ENCODE measurements at regions not wholly inside any gene's neighbourhood (a gene's known extent, or its start where the extent isn't known, plus 50 kb on each side); places are given as distances from the start of the nearest gene placed in this dataset.

DNA sequence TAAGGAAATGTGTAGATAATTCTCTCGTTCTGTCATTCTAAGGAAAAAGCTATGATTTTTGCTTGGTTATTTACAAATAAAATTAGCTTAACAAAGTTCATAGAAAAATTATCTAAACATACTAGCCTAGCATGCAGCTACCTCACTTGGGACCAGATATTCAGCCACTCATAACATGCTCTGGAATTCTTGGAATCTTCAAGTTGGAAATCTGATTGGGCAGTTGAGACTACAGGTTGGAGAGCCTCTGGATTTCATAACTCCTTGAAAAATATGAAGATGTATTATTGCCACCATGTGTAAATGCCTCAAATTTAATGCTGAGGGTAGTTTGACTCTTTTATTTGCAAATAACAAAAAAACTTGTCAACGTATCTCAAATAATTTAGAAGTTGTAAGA is 132.2 kb upstream of the GULP1 start:
- TF ChIP-seq SP1 (IDR thresholded peaks at IDR 0.05; ENCODE audit: low read depth, low read length) (no peak), POLR2AphosphoS5 (IDR thresholded peaks at IDR 0.05; ENCODE audit: low read depth, low read length) (no peak), EZH2 (IDR thresholded peaks at IDR 0.05; ENCODE audit: low read depth, low read length, severe bottlenecking) (no peak), EP300 (IDR thresholded peaks at IDR 0.05; ENCODE audit: borderline replicate concordance in 1 of 2, low read depth in 2 of 2, low read length in 2 of 2) (no peak), CHD1 (IDR thresholded peaks at IDR 0.05; ENCODE audit: low read depth, low read length) (no peak), JUND (IDR thresholded peaks at IDR 0.05; ENCODE audit: low read length) (no peak), HDAC2 (IDR thresholded peaks at IDR 0.05; ENCODE audit: borderline replicate concordance in 1 of 2, low read depth in 2 of 2, low read length in 2 of 2) (no peak), CBX5 (IDR thresholded peaks at IDR 0.05; ENCODE audit: low read depth, low read length) (no peak), GABPA (IDR thresholded peaks at IDR 0.05; ENCODE audit: borderline replicate concordance, insufficient read depth, low read length) (no peak)
- TF ChIP-seq, protein P1, sequence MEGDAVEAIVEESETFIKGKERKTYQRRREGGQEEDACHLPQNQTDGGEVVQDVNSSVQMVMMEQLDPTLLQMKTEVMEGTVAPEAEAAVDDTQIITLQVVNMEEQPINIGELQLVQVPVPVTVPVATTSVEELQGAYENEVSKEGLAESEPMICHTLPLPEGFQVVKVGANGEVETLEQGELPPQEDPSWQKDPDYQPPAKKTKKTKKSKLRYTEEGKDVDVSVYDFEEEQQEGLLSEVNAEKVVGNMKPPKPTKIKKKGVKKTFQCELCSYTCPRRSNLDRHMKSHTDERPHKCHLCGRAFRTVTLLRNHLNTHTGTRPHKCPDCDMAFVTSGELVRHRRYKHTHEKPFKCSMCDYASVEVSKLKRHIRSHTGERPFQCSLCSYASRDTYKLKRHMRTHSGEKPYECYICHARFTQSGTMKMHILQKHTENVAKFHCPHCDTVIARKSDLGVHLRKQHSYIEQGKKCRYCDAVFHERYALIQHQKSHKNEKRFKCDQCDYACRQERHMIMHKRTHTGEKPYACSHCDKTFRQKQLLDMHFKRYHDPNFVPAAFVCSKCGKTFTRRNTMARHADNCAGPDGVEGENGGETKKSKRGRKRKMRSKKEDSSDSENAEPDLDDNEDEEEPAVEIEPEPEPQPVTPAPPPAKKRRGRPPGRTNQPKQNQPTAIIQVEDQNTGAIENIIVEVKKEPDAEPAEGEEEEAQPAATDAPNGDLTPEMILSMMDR (IDR thresholded peaks at IDR 0.05; ENCODE audit: control extremely low read depth in 1 of 3, insufficient read depth in 1 of 3, low read depth in 1 of 3, low read length in 3 of 3), result no peak
- TF ChIP-seq, protein P2, sequence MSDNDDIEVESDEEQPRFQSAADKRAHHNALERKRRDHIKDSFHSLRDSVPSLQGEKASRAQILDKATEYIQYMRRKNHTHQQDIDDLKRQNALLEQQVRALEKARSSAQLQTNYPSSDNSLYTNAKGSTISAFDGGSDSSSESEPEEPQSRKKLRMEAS (IDR thresholded peaks at IDR 0.05), result no peak

All from H1 (cell line).